ENCODE measurements at regions not wholly inside any gene's neighbourhood (a gene's known extent, or its start where the extent isn't known, plus 50 kb on each side); places are given as distances from the start of the nearest gene placed in this dataset.

DNA sequence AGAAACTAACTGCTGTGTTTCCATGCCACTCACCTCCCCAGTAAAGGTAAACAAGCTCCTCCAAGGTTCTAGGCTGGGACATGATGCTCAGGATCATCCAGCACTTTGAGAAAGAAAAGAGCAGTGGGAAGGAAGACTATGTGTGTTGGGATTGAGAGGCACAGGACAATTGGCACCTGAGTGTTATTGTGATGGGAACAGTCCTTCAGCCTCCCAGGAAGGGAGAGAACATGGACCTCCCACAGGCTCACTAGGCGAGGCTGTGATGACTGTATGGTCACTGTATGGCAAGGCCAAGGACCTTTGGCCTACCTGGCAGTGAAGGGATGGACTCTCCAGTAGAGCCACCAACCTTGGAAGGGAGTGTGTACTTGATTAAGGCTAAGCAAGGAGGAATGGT, 123.2 kb upstream of the UNC5B start:
- no peaks in the 10 kb centered on the region for H3K79me2 ChIP-seq (ENCODE audit: insufficient read depth, low read length)
- H3K9me2 ChIP-seq (ENCODE audit: insufficient read depth), result no peaks in the 10 kb centered on the region
- intact Hi-C loops (cut with micrococcal nuclease), result no loop called here
- no peaks in the 10 kb centered on the region for H4K20me1 ChIP-seq (ENCODE audit: insufficient read depth)
- no peak overlapping the region for H3K4me2 ChIP-seq (ENCODE audit: low read length)
- H3K27me3 ChIP-seq (ENCODE audit: insufficient read depth, low read length), result no peaks in the 10 kb centered on the region
- ChIA-PET CTCF (no interaction called here), POLR2A (no interaction called here), RAD21 (ENCODE audit: low non-redundant PET in 1 of 2, low total read pairs in 2 of 2, uncharacterized antibody in 2 of 2, unreplicated experiment in 2 of 2) (no interaction called here)
- H3K4me1 ChIP-seq (ENCODE audit: control insufficient read depth in 1 of 2, insufficient read depth in 2 of 2, low read length in 2 of 2), result peaks cover 0 to 3% of the 10 kb centered on the region in 2 experiments; a peak in 1 of 4 replicates
- ATAC-seq, result no peak
- H3K36me3 ChIP-seq (ENCODE audit: control insufficient read depth in 1 of 2, insufficient read depth in 2 of 2, low read length in 2 of 2), result no peaks in the 10 kb centered on the region
- H3K4me3 ChIP-seq (replicated peaks in 1 of 2; ENCODE audit: low read depth in 1 of 2, low read length in 2 of 2), result no peak overlapping the region
- DNase-seq (ENCODE audit: low read depth, low spot score), result no peak
- BruUV-seq (replicated peaks), result no TSS peak
- no peak overlapping the region for H3K9ac ChIP-seq (ENCODE audit: low read length)
- TF ChIP-seq EZH2 (IDR thresholded peaks at IDR 0.05) (no peak), TCF7L2 (IDR thresholded peaks at IDR 0.05; ENCODE audit: borderline replicate concordance, extremely low read depth, insufficient read depth, insufficient read length) (no peak), FOSL1 (IDR thresholded peaks at IDR 0.05; ENCODE audit: low read depth) (no peak), SRF (IDR thresholded peaks at IDR 0.05; ENCODE audit: low read depth) (no peak), SP1 (IDR thresholded peaks at IDR 0.05; ENCODE audit: low read depth) (no peak), RAD21 (IDR thresholded peaks at IDR 0.05; ENCODE audit: low read depth) (no peak), CBX3 (IDR thresholded peaks at IDR 0.05; ENCODE audit: low read depth) (no peak), JUND (IDR thresholded peaks at IDR 0.05) (no peak), ZFX (IDR thresholded peaks at IDR 0.05) (no peak), EZH2phosphoT487 (IDR thresholded peaks at IDR 0.05; ENCODE audit: borderline replicate concordance) (no peak), ELF1 (IDR thresholded peaks at IDR 0.05; ENCODE audit: borderline replicate concordance, low read depth) (no peak), POLR2A (IDR thresholded peaks at IDR 0.05; ENCODE audit: borderline replicate concordance, extremely low read depth, insufficient read depth, insufficient read length) (no peak), SIN3A (IDR thresholded peaks at IDR 0.05; ENCODE audit: low read depth) (no peak)
- TF ChIP-seq, protein P1, sequence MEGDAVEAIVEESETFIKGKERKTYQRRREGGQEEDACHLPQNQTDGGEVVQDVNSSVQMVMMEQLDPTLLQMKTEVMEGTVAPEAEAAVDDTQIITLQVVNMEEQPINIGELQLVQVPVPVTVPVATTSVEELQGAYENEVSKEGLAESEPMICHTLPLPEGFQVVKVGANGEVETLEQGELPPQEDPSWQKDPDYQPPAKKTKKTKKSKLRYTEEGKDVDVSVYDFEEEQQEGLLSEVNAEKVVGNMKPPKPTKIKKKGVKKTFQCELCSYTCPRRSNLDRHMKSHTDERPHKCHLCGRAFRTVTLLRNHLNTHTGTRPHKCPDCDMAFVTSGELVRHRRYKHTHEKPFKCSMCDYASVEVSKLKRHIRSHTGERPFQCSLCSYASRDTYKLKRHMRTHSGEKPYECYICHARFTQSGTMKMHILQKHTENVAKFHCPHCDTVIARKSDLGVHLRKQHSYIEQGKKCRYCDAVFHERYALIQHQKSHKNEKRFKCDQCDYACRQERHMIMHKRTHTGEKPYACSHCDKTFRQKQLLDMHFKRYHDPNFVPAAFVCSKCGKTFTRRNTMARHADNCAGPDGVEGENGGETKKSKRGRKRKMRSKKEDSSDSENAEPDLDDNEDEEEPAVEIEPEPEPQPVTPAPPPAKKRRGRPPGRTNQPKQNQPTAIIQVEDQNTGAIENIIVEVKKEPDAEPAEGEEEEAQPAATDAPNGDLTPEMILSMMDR (IDR thresholded peaks at IDR 0.05 in 2 of 3, conservative IDR thresholded peaks at IDR 0.05 in 1 of 3; ENCODE audit: borderline replicate concordance in 1 of 3, insufficient read depth in 1 of 3, low read depth in 2 of 3, low read length in 2 of 3), result no peak
- TF ChIP-seq, protein P2, sequence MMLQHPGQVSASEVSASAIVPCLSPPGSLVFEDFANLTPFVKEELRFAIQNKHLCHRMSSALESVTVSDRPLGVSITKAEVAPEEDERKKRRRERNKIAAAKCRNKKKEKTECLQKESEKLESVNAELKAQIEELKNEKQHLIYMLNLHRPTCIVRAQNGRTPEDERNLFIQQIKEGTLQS (IDR thresholded peaks at IDR 0.05), result no peak
- TF ChIP-seq, protein P3, sequence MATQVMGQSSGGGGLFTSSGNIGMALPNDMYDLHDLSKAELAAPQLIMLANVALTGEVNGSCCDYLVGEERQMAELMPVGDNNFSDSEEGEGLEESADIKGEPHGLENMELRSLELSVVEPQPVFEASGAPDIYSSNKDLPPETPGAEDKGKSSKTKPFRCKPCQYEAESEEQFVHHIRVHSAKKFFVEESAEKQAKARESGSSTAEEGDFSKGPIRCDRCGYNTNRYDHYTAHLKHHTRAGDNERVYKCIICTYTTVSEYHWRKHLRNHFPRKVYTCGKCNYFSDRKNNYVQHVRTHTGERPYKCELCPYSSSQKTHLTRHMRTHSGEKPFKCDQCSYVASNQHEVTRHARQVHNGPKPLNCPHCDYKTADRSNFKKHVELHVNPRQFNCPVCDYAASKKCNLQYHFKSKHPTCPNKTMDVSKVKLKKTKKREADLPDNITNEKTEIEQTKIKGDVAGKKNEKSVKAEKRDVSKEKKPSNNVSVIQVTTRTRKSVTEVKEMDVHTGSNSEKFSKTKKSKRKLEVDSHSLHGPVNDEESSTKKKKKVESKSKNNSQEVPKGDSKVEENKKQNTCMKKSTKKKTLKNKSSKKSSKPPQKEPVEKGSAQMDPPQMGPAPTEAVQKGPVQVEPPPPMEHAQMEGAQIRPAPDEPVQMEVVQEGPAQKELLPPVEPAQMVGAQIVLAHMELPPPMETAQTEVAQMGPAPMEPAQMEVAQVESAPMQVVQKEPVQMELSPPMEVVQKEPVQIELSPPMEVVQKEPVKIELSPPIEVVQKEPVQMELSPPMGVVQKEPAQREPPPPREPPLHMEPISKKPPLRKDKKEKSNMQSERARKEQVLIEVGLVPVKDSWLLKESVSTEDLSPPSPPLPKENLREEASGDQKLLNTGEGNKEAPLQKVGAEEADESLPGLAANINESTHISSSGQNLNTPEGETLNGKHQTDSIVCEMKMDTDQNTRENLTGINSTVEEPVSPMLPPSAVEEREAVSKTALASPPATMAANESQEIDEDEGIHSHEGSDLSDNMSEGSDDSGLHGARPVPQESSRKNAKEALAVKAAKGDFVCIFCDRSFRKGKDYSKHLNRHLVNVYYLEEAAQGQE (IDR thresholded peaks at IDR 0.05; ENCODE audit: low read depth), result no peak
- TF ChIP-seq, protein P4, sequence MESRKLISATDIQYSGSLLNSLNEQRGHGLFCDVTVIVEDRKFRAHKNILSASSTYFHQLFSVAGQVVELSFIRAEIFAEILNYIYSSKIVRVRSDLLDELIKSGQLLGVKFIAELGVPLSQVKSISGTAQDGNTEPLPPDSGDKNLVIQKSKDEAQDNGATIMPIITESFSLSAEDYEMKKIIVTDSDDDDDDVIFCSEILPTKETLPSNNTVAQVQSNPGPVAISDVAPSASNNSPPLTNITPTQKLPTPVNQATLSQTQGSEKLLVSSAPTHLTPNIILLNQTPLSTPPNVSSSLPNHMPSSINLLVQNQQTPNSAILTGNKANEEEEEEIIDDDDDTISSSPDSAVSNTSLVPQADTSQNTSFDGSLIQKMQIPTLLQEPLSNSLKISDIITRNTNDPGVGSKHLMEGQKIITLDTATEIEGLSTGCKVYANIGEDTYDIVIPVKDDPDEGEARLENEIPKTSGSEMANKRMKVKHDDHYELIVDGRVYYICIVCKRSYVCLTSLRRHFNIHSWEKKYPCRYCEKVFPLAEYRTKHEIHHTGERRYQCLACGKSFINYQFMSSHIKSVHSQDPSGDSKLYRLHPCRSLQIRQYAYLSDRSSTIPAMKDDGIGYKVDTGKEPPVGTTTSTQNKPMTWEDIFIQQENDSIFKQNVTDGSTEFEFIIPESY (IDR thresholded peaks at IDR 0.05; ENCODE audit: extremely low read depth, insufficient replicate concordance, low read length), result no peak
- H3K9me3 ChIP-seq (ENCODE audit: control insufficient read depth in 1 of 2, insufficient read depth in 1 of 2, low read depth in 1 of 2, low read length in 2 of 2), result no peaks in the 10 kb centered on the region
- no peak overlapping the region for H2AFZ ChIP-seq (ENCODE audit: low read depth, low read length, poor library complexity, severe bottlenecking)
- H3K27ac ChIP-seq (ENCODE audit: low read depth, low read length), result no peak overlapping the region

Measured in HCT116 (cell line).